ENCODE measurements at regions not wholly inside any gene's neighbourhood (a gene's known extent, or its start where the extent isn't known, plus 50 kb on each side); places are given as distances from the start of the nearest gene placed in this dataset.

GRCh38 chr16:65875381-65876055 is 491.0 kb upstream of the CDH5 start (continued):
- TF ChIP-seq CHD7 (IDR thresholded peaks at IDR 0.05; ENCODE audit: insufficient replicate concordance, low read length): no peak
- no peak for TF ChIP-seq RAD21 (IDR thresholded peaks at IDR 0.05 in 1 of 2, conservative IDR thresholded peaks at IDR 0.05 in 1 of 2; ENCODE audit: low read depth in 2 of 2, low read length in 2 of 2)
- no peak for TF ChIP-seq TAF1 (IDR thresholded peaks at IDR 0.05; ENCODE audit: low read depth, low read length)
- no peak for TF ChIP-seq SAP30 (IDR thresholded peaks at IDR 0.05; ENCODE audit: insufficient read depth, insufficient replicate concordance, low read length)
- TF ChIP-seq PHF8 (conservative IDR thresholded peaks at IDR 0.05; ENCODE audit: low read depth, low read length): no peak
- no peak for TF ChIP-seq ZNF274 (IDR thresholded peaks at IDR 0.05; ENCODE audit: borderline replicate concordance, extremely low read depth, low read length)

Measured in H1 (cell line).